22Rv1 (cell line): ENCODE measurements at regions not wholly inside any gene's neighbourhood (a gene's known extent, or its start where the extent isn't known, plus 50 kb on each side); places are given as distances from the start of the nearest gene placed in this dataset.

Source experiments
- CTCF ChIP-seq: fragments of 450-650 bp; IDR thresholded peaks from 2 replicates; pipeline ENCODE4 v1.5.1; 2017; ENCODE audit warnings: mild to moderate bottlenecking
- ZFX ChIP-seq: fragments of 450-650 bp; IDR thresholded peaks from 2 replicates; pipeline ENCODE4 v1.6.1; 2017; ENCODE audit warnings: antibody characterized with exemption, borderline replicate concordance

GRCh38 chr7:113301983-113302382 is 183.6 kb upstream of the SMIM30 start:
- TF ChIP-seq CTCF = no peak
- TF ChIP-seq ZFX = no peak
